ENCODE measurements at regions not wholly inside any gene's neighbourhood (a gene's known extent, or its start where the extent isn't known, plus 50 kb on each side); places are given as distances from the start of the nearest gene placed in this dataset.

DNA sequence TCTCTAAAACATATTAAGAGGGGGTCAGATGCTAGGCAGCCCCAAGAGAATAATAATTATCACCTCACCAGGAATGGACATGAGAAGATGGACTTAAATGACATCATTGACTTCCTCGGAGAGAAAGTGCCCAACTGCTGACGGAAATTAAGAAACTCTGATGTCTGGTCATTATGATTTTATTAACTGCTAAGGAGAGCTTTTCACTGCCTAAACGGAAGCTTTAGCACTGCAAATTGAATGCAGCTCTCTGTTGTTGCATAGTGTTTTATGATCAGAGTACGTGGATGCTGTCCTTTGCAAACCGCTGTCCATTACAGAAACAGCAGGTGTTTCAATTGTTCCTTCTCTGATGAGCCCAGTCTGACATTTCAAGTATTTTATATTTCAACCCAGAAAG lies 89.4 kb upstream of the GALNT17 start:
- ATAC-seq (no peak), DNase-seq (no peak)
- no peaks in the 10 kb centered on the region for H3K36me3 Mint-ChIP-seq (ENCODE audit: low read depth)
- H3K27me3 Mint-ChIP-seq: no peaks in the 10 kb centered on the region
- no peaks in the 10 kb centered on the region for H3K4me1 Mint-ChIP-seq
- no peak overlapping the region for H3K27ac Mint-ChIP-seq
- peaks cover 3% of the 10 kb centered on the region for H3K9me3 ChIP-seq (ENCODE audit: control insufficient read depth, low read length, poor library complexity, severe bottlenecking)
- H3K4me3 Mint-ChIP-seq: no peak overlapping the region

DNA sequence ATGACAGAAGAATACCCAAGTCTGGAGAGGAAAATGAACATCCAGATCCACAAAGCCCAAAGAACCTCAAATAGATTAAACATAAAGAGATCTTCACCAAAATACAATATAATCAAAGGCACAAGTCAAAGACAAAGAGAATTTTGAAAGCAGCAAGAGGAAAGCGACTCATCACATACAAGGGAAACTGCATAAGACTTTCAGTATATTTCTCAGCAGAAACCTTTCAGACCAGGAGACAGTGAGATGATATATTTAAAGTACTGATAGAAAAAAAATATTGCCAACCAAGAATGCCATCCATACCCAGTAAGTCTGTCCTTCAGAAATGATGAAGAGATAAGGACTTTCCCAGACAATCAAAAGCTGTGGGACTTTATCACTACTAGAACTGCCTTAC lies 81.5 kb upstream of the GALNT17 start:
- no peaks in the 10 kb centered on the region for H3K36me3 Mint-ChIP-seq (ENCODE audit: low read depth)
- H3K27ac Mint-ChIP-seq: no peak overlapping the region
- H3K9me3 ChIP-seq (ENCODE audit: control insufficient read depth, low read length, poor library complexity, severe bottlenecking): peaks cover 7% of the 10 kb centered on the region
- ATAC-seq (no peak), DNase-seq (no peak)
- H3K4me1 Mint-ChIP-seq: no peaks in the 10 kb centered on the region
- H3K4me3 Mint-ChIP-seq: no peak overlapping the region
- H3K27me3 Mint-ChIP-seq: no peaks in the 10 kb centered on the region

DNA sequence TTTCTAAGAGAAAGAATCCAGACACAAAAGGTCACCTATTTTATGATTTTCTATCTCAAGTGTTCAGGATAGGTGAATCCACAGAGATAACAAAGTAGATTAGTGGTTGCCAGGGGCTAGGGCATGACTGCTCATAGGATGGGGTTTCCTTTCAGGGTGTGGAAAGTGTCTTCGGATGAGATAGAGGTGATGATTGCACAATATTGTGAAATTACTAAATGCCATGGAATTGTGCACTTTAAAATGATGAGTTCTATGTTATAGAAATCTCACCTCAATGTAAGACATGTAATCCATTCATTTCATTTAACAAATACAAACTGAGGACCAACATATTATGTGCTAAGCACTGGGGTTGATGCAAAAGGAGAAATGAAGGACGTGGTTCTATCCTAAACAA lies 76.4 kb upstream of the GALNT17 start:
- Mint-ChIP-seq H3K36me3 (ENCODE audit: low read depth) (no peaks in the 10 kb centered on the region), H3K4me1 (no peaks in the 10 kb centered on the region), H3K4me3 (no peak overlapping the region), H3K27ac (no peak overlapping the region), H3K27me3 (no peaks in the 10 kb centered on the region)
- ATAC-seq (no peak), DNase-seq (no peak)
- H3K9me3 ChIP-seq (ENCODE audit: control insufficient read depth, low read length, poor library complexity, severe bottlenecking): peaks cover 2% of the 10 kb centered on the region

DNA sequence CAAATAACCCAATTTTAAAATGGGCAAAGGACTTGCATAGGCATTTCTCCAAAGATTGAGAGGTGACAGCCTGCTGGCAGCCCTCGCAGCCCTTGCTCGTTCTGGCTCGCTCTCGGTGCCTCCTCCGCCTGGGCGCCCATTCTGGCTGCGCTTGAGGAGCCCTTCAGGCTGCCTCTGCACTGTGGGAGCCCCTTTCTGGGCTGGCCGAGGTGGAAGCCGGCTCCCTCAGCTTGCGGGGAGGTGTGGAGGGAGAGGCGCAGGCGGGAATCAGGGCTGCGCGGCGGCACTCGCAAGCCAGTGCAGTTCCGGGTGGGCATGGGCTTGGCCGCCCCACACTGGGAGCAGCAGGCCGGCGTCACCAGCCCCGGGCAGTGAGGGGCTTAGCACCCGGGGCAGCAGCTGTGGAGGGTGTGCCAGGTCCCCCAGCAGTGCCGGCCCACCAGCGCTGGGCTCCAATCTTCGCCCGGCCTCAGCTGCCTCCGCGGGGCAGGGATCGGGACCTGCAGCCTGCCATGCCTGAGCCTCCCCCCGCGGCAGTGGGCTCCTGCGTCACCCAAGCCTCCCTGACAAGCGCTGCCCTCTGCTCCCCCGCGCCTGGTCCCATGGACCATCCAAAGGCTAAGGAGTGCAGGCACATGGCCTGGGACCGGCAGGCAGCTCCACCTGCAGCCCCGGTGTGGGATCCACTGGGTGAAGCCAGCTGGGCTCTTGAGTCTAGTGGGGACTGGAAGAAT lies 54.0 kb upstream of the GALNT17 start:
- Mint-ChIP-seq H3K27ac (no peak overlapping the region), H3K36me3 (ENCODE audit: low read depth) (no peaks in the 10 kb centered on the region), H3K4me1 (no peaks in the 10 kb centered on the region), H3K27me3 (no peaks in the 10 kb centered on the region), H3K4me3 (no peak overlapping the region)
- DNase-seq: no peak
- H3K9me3 ChIP-seq (ENCODE audit: control insufficient read depth, low read length, poor library complexity, severe bottlenecking): no peaks in the 10 kb centered on the region
- no peak for ATAC-seq
